ENCODE measurements at regions not wholly inside any gene's neighbourhood (a gene's known extent, or its start where the extent isn't known, plus 50 kb on each side); places are given as distances from the start of the nearest gene placed in this dataset.

GRCh38 chr2:217444932-217445331 lies 557.9 kb downstream of the TNS1 start:
- DNase-seq (ENCODE audit: low read depth in 3 of 3) = no peak

- DNase-seq (ENCODE audit: low read depth in 3 of 3) = no peak
These were observed 558.3 kb downstream of the TNS1 start for GRCh38 chr2:217444509-217444908.

GRCh38 chr2:217443601-217444000 lies 559.2 kb downstream of the TNS1 start:
- DNase-seq (ENCODE audit: low read depth in 3 of 3) = no peak

GRCh38 chr2:217440000-217440399 lies 562.8 kb downstream of the TNS1 start:
- no peak for DNase-seq (ENCODE audit: low read depth in 3 of 3)

GRCh38 chr2:217438821-217439220 lies 564.0 kb downstream of the TNS1 start:
- DNase-seq (ENCODE audit: low read depth in 3 of 3) = no peak

GRCh38 chr2:217438136-217438535 lies 564.7 kb downstream of the TNS1 start:
- no peak for DNase-seq (ENCODE audit: low read depth in 3 of 3)

- no peak for DNase-seq (ENCODE audit: low read depth in 3 of 3)
These were observed 565.4 kb downstream of the TNS1 start for GRCh38 chr2:217437290-217437870.

- DNase-seq (ENCODE audit: low read depth in 3 of 3) = no peak
These were observed 566.4 kb downstream of the TNS1 start for GRCh38 chr2:217436386-217436785.

- DNase-seq (ENCODE audit: low read depth in 3 of 3) = no peak
These were observed 568.4 kb downstream of the TNS1 start for GRCh38 chr2:217434180-217434975.

- no peak for DNase-seq (ENCODE audit: low read depth in 3 of 3)
These were observed 569.3 kb downstream of the TNS1 start for GRCh38 chr2:217433522-217433921.

GRCh38 chr2:217431577-217432269 lies 571.1 kb downstream of the TNS1 start:
- no peak for DNase-seq (ENCODE audit: low read depth in 3 of 3)

GRCh38 chr2:217430916-217431576 lies 571.2 kb upstream of the TNP1 start:
- no peak for DNase-seq (ENCODE audit: low read depth in 3 of 3)

- no peak for DNase-seq (ENCODE audit: low read depth in 3 of 3)
These were observed 570.2 kb upstream of the TNP1 start for GRCh38 chr2:217429981-217430500.

- no peak for DNase-seq (ENCODE audit: low read depth in 3 of 3)
These were observed 562.0 kb upstream of the TNP1 start for GRCh38 chr2:217421834-217422233.

GRCh38 chr2:217420854-217421253 lies 561.0 kb upstream of the TNP1 start:
- no peak for DNase-seq (ENCODE audit: low read depth in 3 of 3)

GRCh38 chr2:217419055-217419671 lies 559.3 kb upstream of the TNP1 start:
- DNase-seq (ENCODE audit: low read depth in 3 of 3) = no peak

- no peak for DNase-seq (ENCODE audit: low read depth in 3 of 3)
These were observed 558.7 kb upstream of the TNP1 start for GRCh38 chr2:217418544-217418943.

- DNase-seq (ENCODE audit: low read depth in 3 of 3) = no peak
These were observed 558.2 kb upstream of the TNP1 start for GRCh38 chr2:217418090-217418489.

GRCh38 chr2:217417536-217417935 lies 557.7 kb upstream of the TNP1 start:
- no peak for DNase-seq (ENCODE audit: low read depth in 3 of 3)

- no peak for DNase-seq (ENCODE audit: low read depth in 3 of 3)
These were observed 555.5 kb upstream of the TNP1 start for GRCh38 chr2:217415316-217415715.

GRCh38 chr2:217414429-217414828 lies 554.6 kb upstream of the TNP1 start:
- no peak for DNase-seq (ENCODE audit: low read depth in 3 of 3)

- no peak for DNase-seq (ENCODE audit: low read depth in 3 of 3)
These were observed 553.3 kb upstream of the TNP1 start for GRCh38 chr2:217413193-217413592.
